RKO (cell line): ENCODE measurements at regions not wholly inside any gene's neighbourhood (a gene's known extent, or its start where the extent isn't known, plus 50 kb on each side); places are given as distances from the start of the nearest gene placed in this dataset.
A peak's percentile ranks its signal among the peaks of the same experiment; 100 is the strongest.

Experiments
- DNase-seq: peaks from one replicate; pipeline ENCODE4 v3.0.0-alpha.2; 2016; ENCODE audit warnings: low spot score

GRCh38 chr4:116872308-116872707, 213.1 kb downstream of the TRAM1L1 start:
- no peak for DNase-seq

GRCh38 chr4:116870686-116871085, 214.7 kb downstream of the TRAM1L1 start:
- DNase-seq: no peak

- DNase-seq: peak; percentile 16
Observed at GRCh38 chr4:116866106-116866505, 219.3 kb downstream of the TRAM1L1 start.

- no peak for DNase-seq
Observed at GRCh38 chr4:116862592-116862991, 222.8 kb downstream of the TRAM1L1 start.

GRCh38 chr4:116860891-116861290, 224.5 kb downstream of the TRAM1L1 start:
- no peak for DNase-seq

GRCh38 chr4:116849620-116850019, 235.8 kb downstream of the TRAM1L1 start:
- DNase-seq: peak; percentile 20

GRCh38 chr4:116847616-116848015, 237.8 kb downstream of the TRAM1L1 start:
- no peak for DNase-seq

GRCh38 chr4:116839826-116840225, 245.6 kb downstream of the TRAM1L1 start:
- no peak for DNase-seq

GRCh38 chr4:116838609-116839008, 246.8 kb downstream of the TRAM1L1 start:
- no peak for DNase-seq

- DNase-seq: no peak
Observed at GRCh38 chr4:116829187-116829586, 256.2 kb downstream of the TRAM1L1 start.

- no peak for DNase-seq
Observed at GRCh38 chr4:116824172-116824571, 261.2 kb downstream of the TRAM1L1 start.

GRCh38 chr4:116811730-116812129, 273.6 kb downstream of the TRAM1L1 start:
- DNase-seq: no peak

GRCh38 chr4:116796022-116796421, 289.4 kb downstream of the TRAM1L1 start:
- no peak for DNase-seq

GRCh38 chr4:116788723-116789122, 296.7 kb downstream of the TRAM1L1 start:
- no peak for DNase-seq

GRCh38 chr4:116755051-116755450, 330.3 kb downstream of the TRAM1L1 start:
- DNase-seq: no peak

- DNase-seq: no peak
Observed at GRCh38 chr4:116752027-116752426, 333.3 kb downstream of the TRAM1L1 start.

- DNase-seq: no peak
Observed at GRCh38 chr4:116736756-116737155, 348.6 kb downstream of the TRAM1L1 start.

- DNase-seq: no peak
Observed at GRCh38 chr4:116734178-116734577, 351.2 kb downstream of the TRAM1L1 start.

GRCh38 chr4:116733370-116733769, 352.0 kb downstream of the TRAM1L1 start:
- no peak for DNase-seq

- no peak for DNase-seq
Observed at GRCh38 chr4:116726523-116726922, 358.9 kb downstream of the TRAM1L1 start.

GRCh38 chr4:116724249-116724648, 361.1 kb downstream of the TRAM1L1 start:
- no peak for DNase-seq

GRCh38 chr4:116705466-116705865, 379.9 kb downstream of the TRAM1L1 start:
- DNase-seq: no peak

GRCh38 chr4:116702949-116703348, 382.4 kb downstream of the TRAM1L1 start:
- DNase-seq: no peak

GRCh38 chr4:116688536-116688935, 396.8 kb downstream of the TRAM1L1 start:
- DNase-seq: peak; percentile 82

GRCh38 chr4:116668190-116668589, 417.2 kb downstream of the TRAM1L1 start:
- no peak for DNase-seq
